Spinal cord (tissue), 9 donors: ENCODE measurements at regions not wholly inside any gene's neighbourhood (a gene's known extent, or its start where the extent isn't known, plus 50 kb on each side); places are given as distances from the start of the nearest gene placed in this dataset.
"Not testable (repeated sequence)": the region's sequence is repeated elsewhere in the genome, so short reads cannot be mapped to it uniquely, and the experiment has no call there.

ENCODE experiments used
- DNase-seq, 6 donors: peaks; one replicate each; pipeline versions ENCODE4 v3.0.0 to v3.0.0-alpha.2; 2013 to 2015; ENCODE audit warnings: low spot score in 6 of 6, low read depth in 4 of 6
- H3K27ac ChIP-seq: one replicate; pipeline ENCODE4 v1.5.1; 2013; ENCODE audit warnings: low read depth, low read length, control low read depth
- H3K27me3 ChIP-seq: one replicate; pipeline ENCODE4 v1.6.1; 2013; ENCODE audit warnings: low read length; ENCODE audit not compliant: control insufficient read depth, insufficient read depth
- H3K36me3 ChIP-seq: one replicate; pipeline ENCODE4 v1.6.1; 2013; ENCODE audit warnings: low read length; ENCODE audit not compliant: control insufficient read depth, insufficient read depth
- H3K4me1 ChIP-seq: one replicate; pipeline ENCODE4 v1.6.1; 2013; ENCODE audit warnings: low read length; ENCODE audit not compliant: control insufficient read depth, insufficient read depth
- H3K4me3 ChIP-seq: one replicate; pipeline ENCODE4 v1.5.1; 2013; ENCODE audit warnings: low read depth, low read length, control low read depth
- H3K9me3 ChIP-seq: one replicate; pipeline ENCODE4 v1.6.1; 2013; ENCODE audit warnings: low read length; ENCODE audit not compliant: control insufficient read depth, insufficient read depth
- WGBS: methylation state at CpG from one replicate; pipeline ENCODE4 v1.1.5; 2013; ENCODE audit warnings: missing lambda C conversion rate; ENCODE audit not compliant: insufficient coverage; 5-methylcytosine and 5-hydroxymethylcytosine counted together
- donor health status: healthy.

- DNase-seq = no peak
- H3K36me3 ChIP-seq = peaks cover 2% of the 10 kb centered on the region
- WGBS = 86% methylated on average over 1 of the region's 1 CpG
- peaks cover 8% of the 10 kb centered on the region for H3K4me1 ChIP-seq
- no peaks in the 10 kb centered on the region for H3K27me3 ChIP-seq
- H3K27ac ChIP-seq = no peak overlapping the region
- no peaks in the 10 kb centered on the region for H3K9me3 ChIP-seq
- no peak overlapping the region for H3K4me3 ChIP-seq
Observed at GRCh38 chr7:29636009-29636351, 72.3 kb downstream of the PRR15 start.

DNA sequence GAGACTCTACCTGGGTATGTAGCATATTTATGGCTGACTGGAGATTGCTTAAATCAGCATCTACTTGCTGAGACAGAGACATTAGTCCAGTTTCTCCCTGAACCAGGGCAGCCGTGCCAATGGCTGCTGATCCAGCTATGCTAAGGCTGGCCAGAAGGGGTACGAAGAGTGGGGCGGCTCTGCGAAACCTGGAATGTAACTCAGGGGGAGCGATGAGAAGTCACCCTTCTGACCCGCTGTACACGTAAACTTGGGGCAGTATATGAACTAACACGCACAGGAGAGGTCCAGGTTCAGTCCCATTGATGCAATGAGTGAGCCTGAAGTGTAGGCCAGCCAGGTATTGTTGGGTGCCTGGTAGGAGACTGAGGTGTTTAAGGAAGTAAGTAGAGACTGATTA lies 73.7 kb downstream of the PRR15 start:
- Histone ChIP-seq H3K27ac (no peak overlapping the region), H3K9me3 (no peaks in the 10 kb centered on the region), H3K36me3 (peaks cover 2% of the 10 kb centered on the region), H3K4me1 (peaks cover 8% of the 10 kb centered on the region), H3K4me3 (no peak overlapping the region), H3K27me3 (no peaks in the 10 kb centered on the region)
- WGBS = over 99% methylated on average over 8 of the region's 8 CpGs
- no peak for DNase-seq

GRCh38 chr7:29638841-29639240 lies 75.2 kb downstream of the PRR15 start:
- H3K4me1 ChIP-seq, H3K4me3 ChIP-seq, H3K27me3 ChIP-seq, DNase-seq, H3K9me3 ChIP-seq, H3K36me3 ChIP-seq, H3K27ac ChIP-seq: not testable (repeated sequence)
- WGBS = 88% methylated on average over 1 of the region's 3 CpGs

DNA sequence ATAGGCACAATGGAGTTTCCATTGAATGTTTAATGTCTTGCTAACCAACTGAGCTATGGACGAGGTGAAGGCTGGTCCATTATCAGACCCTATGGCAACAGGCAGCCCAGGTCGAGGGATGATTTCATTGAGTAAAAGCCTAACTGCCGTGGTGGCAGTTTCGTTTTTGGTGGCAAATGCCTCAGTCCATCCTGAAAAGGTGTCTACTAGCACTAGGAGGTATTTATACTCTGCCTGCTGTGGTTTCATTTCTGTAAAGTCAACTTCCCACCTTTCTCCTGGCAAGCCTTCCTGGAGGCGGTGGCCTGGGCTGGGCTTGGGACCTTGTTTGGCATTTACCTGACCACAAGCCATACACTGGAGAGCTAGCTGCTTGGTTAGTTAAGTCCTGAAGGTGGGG lies 75.8 kb downstream of the PRR15 start:
- no peaks in the 10 kb centered on the region for H3K27me3 ChIP-seq
- whole genome bisulfite sequencing = 92% methylated on average over 4 of the region's 5 CpGs
- peaks cover 2% of the 10 kb centered on the region for H3K36me3 ChIP-seq
- H3K27ac ChIP-seq = no peak overlapping the region
- H3K9me3 ChIP-seq = no peaks in the 10 kb centered on the region
- H3K4me3 ChIP-seq = no peak overlapping the region
- no peak for DNase-seq
- peaks cover 8% of the 10 kb centered on the region for H3K4me1 ChIP-seq

DNA sequence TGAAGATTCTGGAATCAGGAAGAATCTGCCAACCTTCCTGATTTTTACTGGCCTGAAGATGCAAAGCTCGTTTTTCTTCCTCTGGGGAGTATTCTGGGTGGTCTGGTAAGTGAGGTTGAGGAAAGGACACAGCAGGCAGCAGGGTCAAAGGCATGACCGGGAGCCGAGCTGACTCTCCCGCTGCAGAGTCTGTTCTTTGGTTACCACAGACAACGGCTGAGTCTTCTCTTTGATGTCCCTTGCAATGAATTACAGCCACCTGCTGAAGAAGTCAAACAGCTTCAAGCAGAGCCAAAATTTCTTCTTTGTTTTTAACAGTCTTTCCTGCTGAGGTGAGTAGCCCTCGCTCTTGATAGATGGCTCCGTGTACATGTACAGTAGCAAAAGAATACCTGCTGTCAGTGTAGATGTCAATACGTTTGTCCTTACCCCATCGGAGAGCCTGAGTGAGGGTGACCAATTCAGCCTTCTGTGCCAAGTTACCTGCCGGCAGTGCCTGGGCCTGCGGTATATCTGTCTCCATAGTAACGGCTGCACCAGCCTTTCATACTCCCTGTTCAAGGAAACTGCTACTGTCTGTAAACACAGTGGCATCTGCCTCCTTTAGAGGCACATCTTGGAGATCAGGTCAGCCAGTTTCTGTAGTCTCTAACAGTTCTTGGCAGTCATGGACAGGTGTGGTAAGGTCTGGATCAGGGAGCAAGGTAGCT lies 76.4 kb downstream of the PRR15 start:
- 21% methylated on average over 11 of the region's 12 CpGs for WGBS
- DNase-seq = peak in 3 of 6 donors; percentile 9 to 74 (median 23)
- H3K4me1 ChIP-seq = peaks cover 8% of the 10 kb centered on the region
- no peaks in the 10 kb centered on the region for H3K9me3 ChIP-seq
- H3K27me3 ChIP-seq = no peaks in the 10 kb centered on the region
- peaks cover 2% of the 10 kb centered on the region for H3K36me3 ChIP-seq
- no peak overlapping the region for H3K27ac ChIP-seq
- H3K4me3 ChIP-seq = no peak overlapping the region

DNA sequence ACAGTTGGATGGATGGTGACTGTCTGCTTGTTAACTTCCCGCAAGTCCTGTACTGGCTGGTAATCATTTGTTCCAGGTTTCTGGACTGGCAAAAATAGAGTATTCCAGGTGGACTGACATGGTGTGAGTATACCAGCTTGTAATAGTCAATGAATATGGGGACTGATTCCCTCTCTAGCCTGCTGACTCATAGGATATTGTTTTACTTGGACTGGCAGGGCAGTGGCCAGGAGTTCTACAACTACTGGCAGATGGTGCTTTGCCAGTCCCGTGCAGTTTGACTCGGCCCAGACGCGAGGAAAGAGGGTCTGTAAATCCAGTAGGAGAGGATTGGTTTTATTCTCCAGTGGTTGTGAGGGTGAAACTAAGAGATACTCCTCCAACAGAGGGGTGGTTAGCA lies 78.0 kb downstream of the PRR15 start:
- peaks cover 2% of the 10 kb centered on the region for H3K36me3 ChIP-seq
- H3K4me1 ChIP-seq = peaks cover 8% of the 10 kb centered on the region
- no peaks in the 10 kb centered on the region for H3K9me3 ChIP-seq
- no peaks in the 10 kb centered on the region for H3K27me3 ChIP-seq
- WGBS = 94% methylated on average over 5 of the region's 5 CpGs
- no peak overlapping the region for H3K27ac ChIP-seq
- DNase-seq = no peak
- H3K4me3 ChIP-seq = no peak overlapping the region

DNA sequence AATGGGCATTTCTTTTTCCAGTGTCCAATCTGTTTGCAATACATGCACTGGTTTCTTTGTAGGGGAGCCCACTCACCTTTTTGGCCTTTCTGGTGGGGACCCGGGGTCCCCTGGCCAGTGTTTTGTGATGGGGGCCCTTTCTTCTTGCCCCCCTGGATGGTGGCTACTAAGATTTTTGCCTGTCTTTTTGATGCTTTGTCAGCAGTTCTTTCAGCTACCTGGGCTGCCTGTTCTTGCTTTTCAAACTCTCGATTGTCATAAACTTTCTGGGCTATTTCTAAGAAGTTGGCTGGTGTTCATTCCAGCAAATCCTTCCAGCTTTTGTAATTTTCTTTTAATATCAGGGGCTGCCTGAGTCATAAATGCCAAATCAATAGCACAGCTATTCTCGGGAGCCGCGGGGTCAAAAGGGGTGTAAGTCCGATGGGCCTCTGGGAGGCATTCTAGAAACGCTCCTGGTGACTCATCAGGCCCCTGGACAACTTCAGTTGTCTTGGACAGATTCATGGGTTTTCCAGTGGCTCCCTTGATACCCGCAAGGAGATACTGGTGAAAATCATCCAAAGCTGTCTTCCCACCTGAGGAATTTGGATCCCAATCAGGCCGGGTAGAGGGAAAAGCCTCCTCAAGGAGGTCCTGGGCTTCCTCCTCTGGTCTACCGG lies 79.0 kb downstream of the PRR15 start:
- WGBS = 94% methylated on average over 9 of the region's 10 CpGs
- DNase-seq = no peak
- no peak overlapping the region for H3K27ac ChIP-seq
- no peak overlapping the region for H3K4me3 ChIP-seq
- H3K27me3 ChIP-seq = no peaks in the 10 kb centered on the region
- no peaks in the 10 kb centered on the region for H3K9me3 ChIP-seq
- no peaks in the 10 kb centered on the region for H3K36me3 ChIP-seq
- peaks cover 8% of the 10 kb centered on the region for H3K4me1 ChIP-seq

GRCh38 chr7:29646116-29646515 lies 82.5 kb downstream of the PRR15 start:
- H3K36me3 ChIP-seq = peaks cover 16% of the 10 kb centered on the region
- not testable (repeated sequence) for H3K4me1 ChIP-seq, H3K27ac ChIP-seq, H3K9me3 ChIP-seq, H3K4me3 ChIP-seq, H3K27me3 ChIP-seq, DNase-seq
- no CpG with 5 or more reads among the region's 2 CpGs for whole genome bisulfite sequencing

- WGBS = 53% methylated on average over 2 of the region's 4 CpGs
- DNase-seq = no peak
- no peaks in the 10 kb centered on the region for H3K4me1 ChIP-seq
- H3K27me3 ChIP-seq = no peaks in the 10 kb centered on the region
- H3K36me3 ChIP-seq = peaks cover 16% of the 10 kb centered on the region
- H3K27ac ChIP-seq = no peak overlapping the region
- H3K9me3 ChIP-seq = no peaks in the 10 kb centered on the region
- H3K4me3 ChIP-seq = no peak overlapping the region
Observed at GRCh38 chr7:29647020-29647654, 83.5 kb downstream of the PRR15 start.
